ENCODE measurements at regions not wholly inside any gene's neighbourhood (a gene's known extent, or its start where the extent isn't known, plus 50 kb on each side); places are given as distances from the start of the nearest gene placed in this dataset.

DNA sequence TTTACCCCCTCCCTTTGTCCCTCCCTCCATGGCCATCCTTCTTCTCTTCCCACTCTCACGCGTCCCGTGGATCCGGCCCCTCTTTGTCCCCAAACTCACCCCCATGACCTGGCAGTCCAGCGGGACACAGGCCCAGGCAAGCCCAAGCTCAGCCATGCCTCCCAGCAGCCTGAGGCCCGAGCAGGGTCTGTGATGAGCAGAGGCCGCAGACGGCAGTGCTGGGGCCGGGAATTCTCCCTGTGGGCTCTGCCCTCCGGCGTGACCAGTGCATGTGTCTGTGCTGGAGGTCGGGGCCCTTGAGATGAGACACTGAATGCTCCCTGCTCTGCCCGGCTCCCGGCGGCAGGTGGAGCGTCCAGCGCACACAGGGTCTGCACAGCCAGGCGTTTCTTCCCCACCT lies 237.9 kb downstream of the BRD1 start:
- TF ChIP-seq, protein P1, sequence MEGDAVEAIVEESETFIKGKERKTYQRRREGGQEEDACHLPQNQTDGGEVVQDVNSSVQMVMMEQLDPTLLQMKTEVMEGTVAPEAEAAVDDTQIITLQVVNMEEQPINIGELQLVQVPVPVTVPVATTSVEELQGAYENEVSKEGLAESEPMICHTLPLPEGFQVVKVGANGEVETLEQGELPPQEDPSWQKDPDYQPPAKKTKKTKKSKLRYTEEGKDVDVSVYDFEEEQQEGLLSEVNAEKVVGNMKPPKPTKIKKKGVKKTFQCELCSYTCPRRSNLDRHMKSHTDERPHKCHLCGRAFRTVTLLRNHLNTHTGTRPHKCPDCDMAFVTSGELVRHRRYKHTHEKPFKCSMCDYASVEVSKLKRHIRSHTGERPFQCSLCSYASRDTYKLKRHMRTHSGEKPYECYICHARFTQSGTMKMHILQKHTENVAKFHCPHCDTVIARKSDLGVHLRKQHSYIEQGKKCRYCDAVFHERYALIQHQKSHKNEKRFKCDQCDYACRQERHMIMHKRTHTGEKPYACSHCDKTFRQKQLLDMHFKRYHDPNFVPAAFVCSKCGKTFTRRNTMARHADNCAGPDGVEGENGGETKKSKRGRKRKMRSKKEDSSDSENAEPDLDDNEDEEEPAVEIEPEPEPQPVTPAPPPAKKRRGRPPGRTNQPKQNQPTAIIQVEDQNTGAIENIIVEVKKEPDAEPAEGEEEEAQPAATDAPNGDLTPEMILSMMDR (IDR thresholded peaks at IDR 0.05 in 8 of 11, conservative IDR thresholded peaks at IDR 0.05 in 3 of 11) = no peak
- TF ChIP-seq POLR2A (IDR thresholded peaks at IDR 0.05) (no peak), POLR2AphosphoS5 (IDR thresholded peaks at IDR 0.05) (no peak)

Data from spleen (tissue), 7 donors.